ENCODE measurements at regions not wholly inside any gene's neighbourhood (a gene's known extent, or its start where the extent isn't known, plus 50 kb on each side); places are given as distances from the start of the nearest gene placed in this dataset.

DNA sequence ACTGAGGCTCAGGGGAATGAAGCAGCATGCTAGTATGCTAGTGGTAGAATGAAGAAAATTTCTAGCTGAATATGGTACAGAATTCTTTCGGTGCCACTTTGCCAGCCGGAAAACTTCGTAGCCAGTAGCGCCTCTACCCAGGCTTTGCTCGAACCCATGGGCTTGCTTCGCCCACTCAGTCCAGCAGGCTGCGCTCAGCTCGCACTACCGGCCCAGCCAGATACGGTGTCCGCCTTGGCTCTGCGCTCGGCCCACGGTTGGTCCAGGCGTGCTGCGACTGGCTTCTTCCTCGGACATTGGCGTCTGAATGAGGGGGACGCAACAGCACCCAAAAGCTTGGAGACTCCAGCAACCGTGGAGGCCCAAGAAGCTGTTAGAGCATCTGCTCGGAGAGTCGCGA is 372.5 kb upstream of the CDH8 start:
- Histone ChIP-seq H3K4me3 (ENCODE audit: low read depth in 2 of 2, low read length in 2 of 2) (no peak overlapping the region), H3K27ac (ENCODE audit: low read length) (no peak overlapping the region), H3K27me3 (ENCODE audit: control insufficient read depth, insufficient read depth, low read length) (no peaks in the 10 kb centered on the region), H3K9me3 (ENCODE audit: control insufficient read depth, insufficient read depth, low read depth, low read length) (no peaks in the 10 kb centered on the region), H3K36me3 (ENCODE audit: control insufficient read depth, insufficient read depth, low read length) (no peaks in the 10 kb centered on the region), H3K4me1 (ENCODE audit: control insufficient read depth, insufficient read depth, low read length) (no peaks in the 10 kb centered on the region)
- no peak for TF ChIP-seq POLR2AphosphoS5 (IDR thresholded peaks at IDR 0.05; ENCODE audit: low read depth, low read length)
- TF ChIP-seq, protein P1, sequence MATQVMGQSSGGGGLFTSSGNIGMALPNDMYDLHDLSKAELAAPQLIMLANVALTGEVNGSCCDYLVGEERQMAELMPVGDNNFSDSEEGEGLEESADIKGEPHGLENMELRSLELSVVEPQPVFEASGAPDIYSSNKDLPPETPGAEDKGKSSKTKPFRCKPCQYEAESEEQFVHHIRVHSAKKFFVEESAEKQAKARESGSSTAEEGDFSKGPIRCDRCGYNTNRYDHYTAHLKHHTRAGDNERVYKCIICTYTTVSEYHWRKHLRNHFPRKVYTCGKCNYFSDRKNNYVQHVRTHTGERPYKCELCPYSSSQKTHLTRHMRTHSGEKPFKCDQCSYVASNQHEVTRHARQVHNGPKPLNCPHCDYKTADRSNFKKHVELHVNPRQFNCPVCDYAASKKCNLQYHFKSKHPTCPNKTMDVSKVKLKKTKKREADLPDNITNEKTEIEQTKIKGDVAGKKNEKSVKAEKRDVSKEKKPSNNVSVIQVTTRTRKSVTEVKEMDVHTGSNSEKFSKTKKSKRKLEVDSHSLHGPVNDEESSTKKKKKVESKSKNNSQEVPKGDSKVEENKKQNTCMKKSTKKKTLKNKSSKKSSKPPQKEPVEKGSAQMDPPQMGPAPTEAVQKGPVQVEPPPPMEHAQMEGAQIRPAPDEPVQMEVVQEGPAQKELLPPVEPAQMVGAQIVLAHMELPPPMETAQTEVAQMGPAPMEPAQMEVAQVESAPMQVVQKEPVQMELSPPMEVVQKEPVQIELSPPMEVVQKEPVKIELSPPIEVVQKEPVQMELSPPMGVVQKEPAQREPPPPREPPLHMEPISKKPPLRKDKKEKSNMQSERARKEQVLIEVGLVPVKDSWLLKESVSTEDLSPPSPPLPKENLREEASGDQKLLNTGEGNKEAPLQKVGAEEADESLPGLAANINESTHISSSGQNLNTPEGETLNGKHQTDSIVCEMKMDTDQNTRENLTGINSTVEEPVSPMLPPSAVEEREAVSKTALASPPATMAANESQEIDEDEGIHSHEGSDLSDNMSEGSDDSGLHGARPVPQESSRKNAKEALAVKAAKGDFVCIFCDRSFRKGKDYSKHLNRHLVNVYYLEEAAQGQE (IDR thresholded peaks at IDR 0.05; ENCODE audit: insufficient read depth in 1 of 2, low read depth in 2 of 2, low read length in 1 of 2) = no peak
- TF ChIP-seq TCF7L2 (IDR thresholded peaks at IDR 0.05; ENCODE audit: low read depth, low read length) = no peak
- TF ChIP-seq, protein P2, sequence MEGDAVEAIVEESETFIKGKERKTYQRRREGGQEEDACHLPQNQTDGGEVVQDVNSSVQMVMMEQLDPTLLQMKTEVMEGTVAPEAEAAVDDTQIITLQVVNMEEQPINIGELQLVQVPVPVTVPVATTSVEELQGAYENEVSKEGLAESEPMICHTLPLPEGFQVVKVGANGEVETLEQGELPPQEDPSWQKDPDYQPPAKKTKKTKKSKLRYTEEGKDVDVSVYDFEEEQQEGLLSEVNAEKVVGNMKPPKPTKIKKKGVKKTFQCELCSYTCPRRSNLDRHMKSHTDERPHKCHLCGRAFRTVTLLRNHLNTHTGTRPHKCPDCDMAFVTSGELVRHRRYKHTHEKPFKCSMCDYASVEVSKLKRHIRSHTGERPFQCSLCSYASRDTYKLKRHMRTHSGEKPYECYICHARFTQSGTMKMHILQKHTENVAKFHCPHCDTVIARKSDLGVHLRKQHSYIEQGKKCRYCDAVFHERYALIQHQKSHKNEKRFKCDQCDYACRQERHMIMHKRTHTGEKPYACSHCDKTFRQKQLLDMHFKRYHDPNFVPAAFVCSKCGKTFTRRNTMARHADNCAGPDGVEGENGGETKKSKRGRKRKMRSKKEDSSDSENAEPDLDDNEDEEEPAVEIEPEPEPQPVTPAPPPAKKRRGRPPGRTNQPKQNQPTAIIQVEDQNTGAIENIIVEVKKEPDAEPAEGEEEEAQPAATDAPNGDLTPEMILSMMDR (IDR thresholded peaks at IDR 0.05) = no peak
- no peak for TF ChIP-seq SIN3A (IDR thresholded peaks at IDR 0.05; ENCODE audit: borderline replicate concordance, insufficient read depth, low read depth, low read length)
- BruUV-seq (replicated peaks) = no TSS peak
- ATAC-seq (no peak), DNase-seq (ENCODE audit: low read depth, low spot score) (no peak)
- intact Hi-C loops (cut with micrococcal nuclease; ENCODE audit: unreplicated experiment) (no loop called here), in situ Hi-C loops (cut with HindIII; ENCODE audit: low pct_unique_long_range_greater_than_20kb, low sequenced_read_pairs) (no loop called here)
- ChIA-PET CTCF (no interaction called here), POLR2A (no interaction called here)

DNA sequence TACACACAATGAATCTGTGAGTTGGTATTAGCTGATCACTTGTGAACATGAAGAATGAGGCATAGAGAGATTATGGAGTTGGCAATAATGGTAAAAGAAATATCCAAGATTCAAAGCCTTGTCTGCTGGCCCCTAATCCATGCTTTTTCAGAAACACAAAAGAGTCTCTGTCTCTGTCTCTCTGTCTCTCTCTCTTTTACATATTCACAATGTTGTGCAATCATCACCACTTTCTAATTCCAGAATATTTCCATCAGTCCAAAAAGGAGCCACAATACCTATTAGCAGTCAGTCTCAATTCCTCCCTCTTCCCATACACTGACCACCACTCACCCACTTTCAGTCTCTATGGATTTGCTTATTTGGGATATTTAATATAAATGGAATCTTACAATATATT is 370.1 kb upstream of the CDH8 start:
- H3K9me3 ChIP-seq (ENCODE audit: control insufficient read depth, insufficient read depth, low read depth, low read length) = no peaks in the 10 kb centered on the region
- H3K36me3 ChIP-seq (ENCODE audit: control insufficient read depth, insufficient read depth, low read length) = no peaks in the 10 kb centered on the region
- intact Hi-C loops (cut with micrococcal nuclease; ENCODE audit: unreplicated experiment) = no loop called here
- in situ Hi-C loops (cut with HindIII; ENCODE audit: low pct_unique_long_range_greater_than_20kb, low sequenced_read_pairs) = no loop called here
- POLR2A ChIA-PET = no interaction called here
- TF ChIP-seq TCF7L2 (IDR thresholded peaks at IDR 0.05; ENCODE audit: low read depth, low read length) (no peak), POLR2AphosphoS5 (IDR thresholded peaks at IDR 0.05; ENCODE audit: low read depth, low read length) (no peak), SIN3A (IDR thresholded peaks at IDR 0.05; ENCODE audit: borderline replicate concordance, insufficient read depth, low read depth, low read length) (no peak)
- TF ChIP-seq, protein P1 (IDR thresholded peaks at IDR 0.05; ENCODE audit: insufficient read depth in 1 of 2, low read depth in 2 of 2, low read length in 1 of 2) = no peak
- TF ChIP-seq, protein P2 (IDR thresholded peaks at IDR 0.05) = no peak
- no peak for DNase-seq (ENCODE audit: low read depth, low spot score)
- no peak for ATAC-seq
- H3K27ac ChIP-seq (ENCODE audit: low read length) = no peak overlapping the region
- no peak overlapping the region for H3K4me3 ChIP-seq (ENCODE audit: low read depth in 2 of 2, low read length in 2 of 2)
- H3K4me1 ChIP-seq (ENCODE audit: control insufficient read depth, insufficient read depth, low read length) = no peaks in the 10 kb centered on the region
- CTCF ChIA-PET = no interaction called here
- BruUV-seq (replicated peaks) = no TSS peak
- H3K27me3 ChIP-seq (ENCODE audit: control insufficient read depth, insufficient read depth, low read length) = no peaks in the 10 kb centered on the region
